ENCODE measurements at regions not wholly inside any gene's neighbourhood (a gene's known extent, or its start where the extent isn't known, plus 50 kb on each side); places are given as distances from the start of the nearest gene placed in this dataset.
"Not testable (repeated sequence)": the region's sequence is repeated elsewhere in the genome, so short reads cannot be mapped to it uniquely, and the experiment has no call there.

DNA sequence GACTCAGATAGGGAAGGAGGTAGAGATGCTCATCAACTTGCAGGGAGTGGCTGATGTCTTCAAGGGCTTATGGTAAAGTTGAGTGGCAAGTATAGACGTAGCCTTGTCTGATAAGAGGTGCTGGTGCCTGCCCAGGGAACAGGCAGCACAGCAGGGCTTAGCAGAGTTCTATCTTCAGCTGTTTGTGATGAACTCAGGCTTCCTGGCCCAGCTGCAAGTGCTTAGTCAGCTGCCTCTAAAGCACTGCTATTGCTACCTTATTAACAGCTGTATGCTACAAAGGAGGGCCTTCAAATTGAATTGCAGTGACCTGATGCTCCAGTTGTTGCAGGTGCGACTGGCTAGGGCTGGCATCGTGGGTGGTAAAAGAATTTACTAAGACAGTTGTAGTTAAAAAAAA, 82.1 kb downstream of the TSN start:
- intact Hi-C loops (cut with micrococcal nuclease): no loop called here
- H3K27me3 Mint-ChIP-seq (ENCODE audit: insufficient read depth): no peaks in the 10 kb centered on the region
- no peak overlapping the region for H3K27ac Mint-ChIP-seq
- H3K9me3 Mint-ChIP-seq: no peaks in the 10 kb centered on the region
- no peaks in the 10 kb centered on the region for H3K36me3 Mint-ChIP-seq (ENCODE audit: low read depth)
- H3K4me1 Mint-ChIP-seq (ENCODE audit: low read depth): no peaks in the 10 kb centered on the region
- no peak overlapping the region for H3K4me3 Mint-ChIP-seq
- no peak for DNase-seq (ENCODE audit: low spot score)

- no peaks in the 10 kb centered on the region for H3K4me1 Mint-ChIP-seq (ENCODE audit: low read depth)
- H3K27ac Mint-ChIP-seq: no peak overlapping the region
- no peak for DNase-seq (ENCODE audit: low spot score)
- H3K4me3 Mint-ChIP-seq: no peak overlapping the region
- no peaks in the 10 kb centered on the region for H3K36me3 Mint-ChIP-seq (ENCODE audit: low read depth)
- intact Hi-C loops (cut with micrococcal nuclease): no loop called here
- H3K9me3 Mint-ChIP-seq: no peaks in the 10 kb centered on the region
- peaks cover 1% of the 10 kb centered on the region for H3K27me3 Mint-ChIP-seq (ENCODE audit: insufficient read depth)
Observed at GRCh38 chr2:121838551-121838950, 83.1 kb downstream of the TSN start.

DNA sequence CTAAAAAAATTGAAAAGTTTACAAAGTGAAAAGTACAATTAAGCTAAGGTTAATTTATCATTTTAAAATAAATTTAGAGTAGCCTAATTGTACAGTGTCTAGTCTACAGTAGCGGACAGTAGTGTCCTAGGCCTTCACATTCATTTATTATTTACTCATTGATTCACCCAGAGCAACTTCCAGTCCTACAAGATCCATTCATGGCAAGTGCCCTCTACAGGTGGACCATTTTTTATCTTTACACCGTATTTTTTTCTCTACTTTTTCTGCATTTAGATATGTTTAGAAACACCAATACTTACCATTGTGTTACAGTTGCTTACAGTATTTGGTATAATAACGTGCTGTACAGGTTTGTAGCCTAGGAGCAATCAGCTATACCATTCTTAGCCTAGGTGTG, 84.1 kb downstream of the TSN start:
- no peaks in the 10 kb centered on the region for H3K4me1 Mint-ChIP-seq (ENCODE audit: low read depth)
- no peaks in the 10 kb centered on the region for H3K9me3 Mint-ChIP-seq
- no peaks in the 10 kb centered on the region for H3K36me3 Mint-ChIP-seq (ENCODE audit: low read depth)
- intact Hi-C loops (cut with micrococcal nuclease): no loop called here
- DNase-seq (ENCODE audit: low spot score): no peak
- no peak overlapping the region for H3K27ac Mint-ChIP-seq
- no peak overlapping the region for H3K4me3 Mint-ChIP-seq
- peaks cover 3% of the 10 kb centered on the region for H3K27me3 Mint-ChIP-seq (ENCODE audit: insufficient read depth)

GRCh38 chr2:121849236-121849635, 93.8 kb downstream of the TSN start:
- Mint-ChIP-seq H3K27ac (no peak overlapping the region), H3K36me3 (ENCODE audit: low read depth) (no peaks in the 10 kb centered on the region), H3K9me3 (no peaks in the 10 kb centered on the region), H3K27me3 (ENCODE audit: insufficient read depth) (peaks cover 4% of the 10 kb centered on the region), H3K4me3 (no peak overlapping the region), H3K4me1 (ENCODE audit: low read depth) (no peaks in the 10 kb centered on the region)
- DNase-seq (ENCODE audit: low spot score): no peak
- intact Hi-C loops (cut with micrococcal nuclease): no loop called here

- H3K4me3 Mint-ChIP-seq; H3K27ac Mint-ChIP-seq; H3K4me1 Mint-ChIP-seq (ENCODE audit: low read depth); intact Hi-C loops (cut with micrococcal nuclease); DNase-seq (ENCODE audit: low spot score); H3K9me3 Mint-ChIP-seq; H3K36me3 Mint-ChIP-seq (ENCODE audit: low read depth): not testable (repeated sequence)
- peaks cover 13% of the 10 kb centered on the region for H3K27me3 Mint-ChIP-seq (ENCODE audit: insufficient read depth)
Observed at GRCh38 chr2:121853149-121853548, 97.7 kb downstream of the TSN start.

DNA sequence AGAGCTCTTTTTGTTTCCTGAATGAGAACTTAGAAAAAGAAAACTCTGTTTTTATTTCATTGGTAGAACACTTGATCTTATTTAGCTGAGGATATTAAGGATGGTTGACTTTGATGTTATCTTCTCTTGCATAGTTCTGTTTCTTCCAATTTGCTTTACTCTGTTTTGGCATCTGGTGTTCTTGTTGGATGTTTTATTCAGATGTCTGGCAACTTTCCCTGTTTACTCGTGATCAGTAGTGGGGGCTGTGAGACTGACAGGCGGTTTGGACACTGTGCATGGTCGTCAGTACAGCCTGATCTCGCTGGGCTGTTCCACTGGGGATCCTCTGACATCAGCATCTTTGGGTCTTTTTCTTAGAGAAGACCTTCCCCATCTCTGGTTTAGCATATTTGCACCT, 100.1 kb downstream of the TSN start:
- Mint-ChIP-seq H3K27me3 (ENCODE audit: insufficient read depth) (peaks cover 13% of the 10 kb centered on the region), H3K4me3 (no peak overlapping the region), H3K4me1 (ENCODE audit: low read depth) (no peaks in the 10 kb centered on the region), H3K27ac (no peak overlapping the region), H3K9me3 (no peaks in the 10 kb centered on the region), H3K36me3 (ENCODE audit: low read depth) (no peaks in the 10 kb centered on the region)
- intact Hi-C loops (cut with micrococcal nuclease): no loop called here
- no peak for DNase-seq (ENCODE audit: low spot score)

GRCh38 chr2:121856360-121856759, 100.9 kb downstream of the TSN start:
- Mint-ChIP-seq H3K4me3 (no peak overlapping the region), H3K4me1 (ENCODE audit: low read depth) (no peaks in the 10 kb centered on the region), H3K27ac (no peak overlapping the region), H3K9me3 (no peaks in the 10 kb centered on the region), H3K36me3 (ENCODE audit: low read depth) (no peaks in the 10 kb centered on the region), H3K27me3 (ENCODE audit: insufficient read depth) (peaks cover 13% of the 10 kb centered on the region)
- intact Hi-C loops (cut with micrococcal nuclease): no loop called here
- no peak for DNase-seq (ENCODE audit: low spot score)

- Mint-ChIP-seq H3K27me3 (ENCODE audit: insufficient read depth) (peaks cover 10% of the 10 kb centered on the region), H3K36me3 (ENCODE audit: low read depth) (no peaks in the 10 kb centered on the region), H3K4me3 (no peak overlapping the region), H3K27ac (no peak overlapping the region), H3K9me3 (no peaks in the 10 kb centered on the region), H3K4me1 (ENCODE audit: low read depth) (no peaks in the 10 kb centered on the region)
- DNase-seq (ENCODE audit: low spot score): no peak
- intact Hi-C loops (cut with micrococcal nuclease): no loop called here
Observed at GRCh38 chr2:121858369-121858768, 102.9 kb downstream of the TSN start.

- Mint-ChIP-seq H3K36me3 (ENCODE audit: low read depth) (no peaks in the 10 kb centered on the region), H3K9me3 (no peaks in the 10 kb centered on the region), H3K27ac (no peak overlapping the region), H3K4me3 (no peak overlapping the region), H3K27me3 (ENCODE audit: insufficient read depth) (peaks cover 9% of the 10 kb centered on the region), H3K4me1 (ENCODE audit: low read depth) (no peaks in the 10 kb centered on the region)
- no peak for DNase-seq (ENCODE audit: low spot score)
- intact Hi-C loops (cut with micrococcal nuclease): no loop called here
Observed at GRCh38 chr2:121858847-121859246, 103.4 kb downstream of the TSN start.

DNA sequence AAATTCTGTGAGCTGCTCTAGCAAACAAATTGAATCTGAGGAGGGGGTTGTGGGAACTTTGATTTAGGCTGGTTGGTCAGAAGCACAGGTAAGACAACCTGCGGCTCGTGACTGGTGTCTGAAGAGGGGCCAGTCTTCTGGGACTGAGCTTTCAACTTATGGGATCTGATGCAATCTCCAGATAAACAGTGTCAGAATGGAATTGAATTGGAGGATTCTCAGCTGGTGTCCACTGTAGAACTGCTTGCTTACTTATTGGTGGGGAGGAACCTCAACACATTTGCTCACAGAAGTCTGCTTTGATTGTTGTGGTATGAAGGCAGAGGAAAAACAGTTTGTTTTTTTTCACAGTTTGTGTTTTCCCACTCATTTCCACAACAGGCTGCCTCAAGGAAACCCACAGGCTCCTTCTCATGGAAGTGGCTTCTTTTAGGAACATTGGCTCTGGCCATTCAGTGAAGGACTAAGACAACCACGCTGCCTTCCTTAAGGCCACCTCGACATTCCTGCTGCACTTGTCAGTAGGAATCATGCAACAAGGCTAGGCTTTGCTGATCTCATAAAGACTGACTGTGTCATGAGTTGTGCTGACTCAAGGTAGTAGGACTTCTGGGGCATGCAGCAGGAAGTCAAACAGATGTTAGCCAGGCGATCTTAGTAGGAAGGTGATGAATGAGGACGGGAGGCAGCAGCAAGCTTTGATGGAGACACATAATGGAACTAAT, 104.7 kb downstream of the TSN start:
- intact Hi-C loops (cut with micrococcal nuclease): no loop called here
- Mint-ChIP-seq H3K9me3 (no peaks in the 10 kb centered on the region), H3K27me3 (ENCODE audit: insufficient read depth) (peaks cover 9% of the 10 kb centered on the region), H3K4me3 (no peak overlapping the region), H3K27ac (no peak overlapping the region), H3K36me3 (ENCODE audit: low read depth) (no peaks in the 10 kb centered on the region), H3K4me1 (ENCODE audit: low read depth) (no peaks in the 10 kb centered on the region)
- DNase-seq (ENCODE audit: low spot score): no peak

GRCh38 chr2:121860758-121861227, 105.3 kb downstream of the TSN start:
- Mint-ChIP-seq H3K27me3 (ENCODE audit: insufficient read depth) (peaks cover 9% of the 10 kb centered on the region), H3K36me3 (ENCODE audit: low read depth) (no peaks in the 10 kb centered on the region)

GRCh38 chr2:121862286-121862685, 106.8 kb downstream of the TSN start:
- Mint-ChIP-seq H3K4me3 (no peak overlapping the region), H3K27me3 (ENCODE audit: insufficient read depth) (no peaks in the 10 kb centered on the region), H3K27ac (no peak overlapping the region), H3K36me3 (ENCODE audit: low read depth) (no peaks in the 10 kb centered on the region), H3K9me3 (no peaks in the 10 kb centered on the region), H3K4me1 (ENCODE audit: low read depth) (no peaks in the 10 kb centered on the region)
- intact Hi-C loops (cut with micrococcal nuclease): no loop called here
- no peak for DNase-seq (ENCODE audit: low spot score)

More at GRCh38 chr2:121860758-121861227, 105.3 kb downstream of the TSN start:
- intact Hi-C loops (cut with micrococcal nuclease): no loop called here
- no peak overlapping the region for H3K27ac Mint-ChIP-seq
- DNase-seq (ENCODE audit: low spot score): no peak
- no peaks in the 10 kb centered on the region for H3K9me3 Mint-ChIP-seq
- no peaks in the 10 kb centered on the region for H3K4me1 Mint-ChIP-seq (ENCODE audit: low read depth)
- no peak overlapping the region for H3K4me3 Mint-ChIP-seq

DNA sequence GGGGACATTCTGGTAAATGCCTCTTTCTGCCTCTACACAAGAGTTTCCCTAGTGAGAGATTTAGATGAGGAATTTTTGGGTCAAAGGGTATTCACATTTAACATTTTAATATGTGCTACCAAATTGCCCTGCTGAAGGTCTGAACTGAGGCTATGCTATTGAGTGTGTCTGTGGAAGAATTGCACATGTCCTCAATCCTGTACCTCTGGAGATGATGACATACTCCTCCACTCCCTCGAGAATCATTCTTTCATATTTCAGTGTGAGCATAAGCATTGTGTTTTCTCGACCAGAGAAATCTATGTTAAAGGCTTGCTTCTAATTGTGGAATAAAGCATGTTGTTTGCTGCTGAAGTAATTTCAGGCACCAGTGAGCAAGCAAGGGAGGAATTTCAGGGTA, 110.5 kb downstream of the TSN start:
- intact Hi-C loops (cut with micrococcal nuclease): no loop called here
- Mint-ChIP-seq H3K4me1 (ENCODE audit: low read depth) (no peaks in the 10 kb centered on the region), H3K27ac (no peak overlapping the region), H3K27me3 (ENCODE audit: insufficient read depth) (no peaks in the 10 kb centered on the region), H3K4me3 (no peak overlapping the region), H3K9me3 (no peaks in the 10 kb centered on the region), H3K36me3 (ENCODE audit: low read depth) (no peaks in the 10 kb centered on the region)
- no peak for DNase-seq (ENCODE audit: low spot score)

- intact Hi-C loops (cut with micrococcal nuclease): no loop called here
- no peak overlapping the region for H3K4me3 Mint-ChIP-seq
- no peaks in the 10 kb centered on the region for H3K9me3 Mint-ChIP-seq
- H3K4me1 Mint-ChIP-seq (ENCODE audit: low read depth): no peaks in the 10 kb centered on the region
- H3K27ac Mint-ChIP-seq: no peak overlapping the region
- no peaks in the 10 kb centered on the region for H3K27me3 Mint-ChIP-seq (ENCODE audit: insufficient read depth)
- no peaks in the 10 kb centered on the region for H3K36me3 Mint-ChIP-seq (ENCODE audit: low read depth)
- no peak for DNase-seq (ENCODE audit: low spot score)
Observed at GRCh38 chr2:121866789-121867188, 111.3 kb downstream of the TSN start.
